ENCODE measurements at regions not wholly inside any gene's neighbourhood (a gene's known extent, or its start where the extent isn't known, plus 50 kb on each side); places are given as distances from the start of the nearest gene placed in this dataset.

GRCh38 chr2:220151341-220151740 is 523.9 kb downstream of the SLC4A3 start:
- ChIA-PET POLR2A (no interaction called here), CTCF (ENCODE audit: low intra/inter-chr PET ratio, low total read pairs) (no interaction called here)
- Histone ChIP-seq H3K9ac (ENCODE audit: insufficient read depth, low read depth, low read length) (no peak overlapping the region), H3K9me3 (ENCODE audit: low read length) (no peaks in the 10 kb centered on the region), H3K4me3 (replicated peaks in 1 of 3; ENCODE audit: insufficient read depth in 1 of 3, low read depth in 2 of 3, low read length in 3 of 3) (no peak overlapping the region), H4K20me1 (ENCODE audit: insufficient read depth, low read length) (no peaks in the 10 kb centered on the region), H3K79me2 (ENCODE audit: insufficient read depth, low read length) (no peaks in the 10 kb centered on the region), H3K27ac (ENCODE audit: extremely low read length, insufficient read depth, low read length) (no peak overlapping the region), H3K4me2 (ENCODE audit: low read depth, low read length) (no peak overlapping the region), H3K4me1 (ENCODE audit: insufficient read depth, low read length) (no peaks in the 10 kb centered on the region), H3K36me3 (replicated peaks in 1 of 2; ENCODE audit: control insufficient read depth in 1 of 2, insufficient read depth in 2 of 2, low read length in 2 of 2) (no peaks in the 10 kb centered on the region), H2AFZ (ENCODE audit: low read length) (no peak overlapping the region), H3K27me3 (ENCODE audit: control insufficient read depth in 1 of 2, insufficient read depth in 2 of 2, low read length in 2 of 2) (no peaks in the 10 kb centered on the region; a peak in 1 of 5 replicates)
- no peak for TF ChIP-seq CEBPG (CRISPR knock-in tag; IDR thresholded peaks at IDR 0.05)
- TF ChIP-seq GATAD1 (CRISPR knock-in tag; IDR thresholded peaks at IDR 0.05): no peak
- TF ChIP-seq SP5 (CRISPR knock-in tag; IDR thresholded peaks at IDR 0.05; ENCODE audit: borderline replicate concordance, low read depth): no peak
- TF ChIP-seq CSRNP2 (CRISPR knock-in tag; conservative IDR thresholded peaks at IDR 0.05; ENCODE audit: low read depth): no peak
- TF ChIP-seq ZNF737 (CRISPR knock-in tag; IDR thresholded peaks at IDR 0.05; ENCODE audit: borderline replicate concordance): no peak
- no peak for DNase-seq (ENCODE audit: low spot score)
- in situ Hi-C loops (cut with HindIII; ENCODE audit: extremely low pct_ligation_motif_present, low pct_unique_long_range_greater_than_20kb) (loop anchor here (25.0 kb wide), 1 partner anchor 1411 kb away; the partner anchor contains the start of gene EPHA4), intact Hi-C loops (cut with micrococcal nuclease; ENCODE audit: unreplicated experiment) (no loop called here)
- BruUV-seq (replicated peaks): no TSS peak
- ATAC-seq: no peak
- 15% methylated on average over 2 of the region's 2 CpGs for WGBS (ENCODE audit: low lambda C conversion rate)
- no peak for FAIRE-seq

GRCh38 chr2:220152281-220152935 is 525.0 kb downstream of the SLC4A3 start:
- H3K79me2 ChIP-seq (ENCODE audit: insufficient read depth, low read length): no peaks in the 10 kb centered on the region
- H3K36me3 ChIP-seq (replicated peaks in 1 of 2; ENCODE audit: control insufficient read depth in 1 of 2, insufficient read depth in 2 of 2, low read length in 2 of 2): no peaks in the 10 kb centered on the region
- H3K9ac ChIP-seq (ENCODE audit: insufficient read depth, low read depth, low read length): no peak overlapping the region
- no peak for TF ChIP-seq KDM6A (CRISPR knock-in tag; IDR thresholded peaks at IDR 0.05; ENCODE audit: low read depth)
- TF ChIP-seq ONECUT2 (CRISPR knock-in tag; IDR thresholded peaks at IDR 0.05): no peak
- 1% methylated on average over 4 of the region's 4 CpGs for WGBS (ENCODE audit: low lambda C conversion rate)
- no peak overlapping the region for H2AFZ ChIP-seq (ENCODE audit: low read length)
- in situ Hi-C loops (cut with HindIII; ENCODE audit: extremely low pct_ligation_motif_present, low pct_unique_long_range_greater_than_20kb): loop anchor here (25.0 kb wide), 1 partner anchor 1410 kb away; the partner anchor contains the start of gene EPHA4
- H3K4me3 ChIP-seq (replicated peaks in 1 of 3; ENCODE audit: insufficient read depth in 1 of 3, low read depth in 2 of 3, low read length in 3 of 3): no peak overlapping the region
- H3K4me2 ChIP-seq (ENCODE audit: low read depth, low read length): no peak overlapping the region
- DNase-seq (ENCODE audit: low spot score): no peak
- no peaks in the 10 kb centered on the region for H3K9me3 ChIP-seq (ENCODE audit: low read length)
- no peak for ATAC-seq
- no peak overlapping the region for H3K27ac ChIP-seq (ENCODE audit: extremely low read length, insufficient read depth, low read length)
- CTCF ChIA-PET (ENCODE audit: low intra/inter-chr PET ratio, low total read pairs): no interaction called here
- FAIRE-seq: no peak
- H3K4me1 ChIP-seq (ENCODE audit: insufficient read depth, low read length): no peaks in the 10 kb centered on the region
- intact Hi-C loops (cut with micrococcal nuclease; ENCODE audit: unreplicated experiment): no loop called here
- H3K27me3 ChIP-seq (ENCODE audit: control insufficient read depth in 1 of 2, insufficient read depth in 2 of 2, low read length in 2 of 2): no peaks in the 10 kb centered on the region
- no peaks in the 10 kb centered on the region for H4K20me1 ChIP-seq (ENCODE audit: insufficient read depth, low read length)
- BruUV-seq (replicated peaks): no TSS peak
- POLR2A ChIA-PET: no interaction called here
